Adrenal gland (tissue), 5 donors: ENCODE measurements at regions not wholly inside any gene's neighbourhood (a gene's known extent, or its start where the extent isn't known, plus 50 kb on each side); places are given as distances from the start of the nearest gene placed in this dataset.

Experiments used
- POLR2A ChIP-seq, 2 donors: fragments of 450-650 bp; IDR thresholded peaks; one replicate each; pipeline ENCODE4 v1.6.1; 2017; ENCODE audit warnings: antibody characterized with exemption in 2 of 2, mild to moderate bottlenecking in 2 of 2, moderate library complexity in 1 of 2
- TF ChIP-seq, protein P1 (sequence below), 6 experiments: fragments of 450-650 bp in 4 of 6; fragments of 200-600 bp in 2 of 6; sonication (generic) in 1 of 6; IDR thresholded peaks; 1 replicate in 5 of 6; 2 replicates in 1 of 6; pipeline versions ENCODE4 v1.5.1 to v1.8.0; 2016 to 2021; ENCODE audit warnings: antibody characterized with exemption in 6 of 6, mild to moderate bottlenecking in 2 of 6, moderate library complexity in 1 of 6
- donor health status: DM: no; HTN: no; CAD: no.

GRCh38 chr9:95605101-95605500 is 88.3 kb upstream of the PTCH1 start:
- TF ChIP-seq, protein P1, sequence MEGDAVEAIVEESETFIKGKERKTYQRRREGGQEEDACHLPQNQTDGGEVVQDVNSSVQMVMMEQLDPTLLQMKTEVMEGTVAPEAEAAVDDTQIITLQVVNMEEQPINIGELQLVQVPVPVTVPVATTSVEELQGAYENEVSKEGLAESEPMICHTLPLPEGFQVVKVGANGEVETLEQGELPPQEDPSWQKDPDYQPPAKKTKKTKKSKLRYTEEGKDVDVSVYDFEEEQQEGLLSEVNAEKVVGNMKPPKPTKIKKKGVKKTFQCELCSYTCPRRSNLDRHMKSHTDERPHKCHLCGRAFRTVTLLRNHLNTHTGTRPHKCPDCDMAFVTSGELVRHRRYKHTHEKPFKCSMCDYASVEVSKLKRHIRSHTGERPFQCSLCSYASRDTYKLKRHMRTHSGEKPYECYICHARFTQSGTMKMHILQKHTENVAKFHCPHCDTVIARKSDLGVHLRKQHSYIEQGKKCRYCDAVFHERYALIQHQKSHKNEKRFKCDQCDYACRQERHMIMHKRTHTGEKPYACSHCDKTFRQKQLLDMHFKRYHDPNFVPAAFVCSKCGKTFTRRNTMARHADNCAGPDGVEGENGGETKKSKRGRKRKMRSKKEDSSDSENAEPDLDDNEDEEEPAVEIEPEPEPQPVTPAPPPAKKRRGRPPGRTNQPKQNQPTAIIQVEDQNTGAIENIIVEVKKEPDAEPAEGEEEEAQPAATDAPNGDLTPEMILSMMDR (IDR thresholded peaks at IDR 0.05), result no peak
- TF ChIP-seq POLR2A (IDR thresholded peaks at IDR 0.05), result no peak
